C4-2B (cell line): ENCODE measurements at regions not wholly inside any gene's neighbourhood (a gene's known extent, or its start where the extent isn't known, plus 50 kb on each side); places are given as distances from the start of the nearest gene placed in this dataset.

Source experiments
- CTCF ChIP-seq: fragments of 450-650 bp; conservative IDR thresholded peaks from 2 replicates; pipeline ENCODE4 v1.5.1; 2017; ENCODE audit warnings: mild to moderate bottlenecking
- ZFX ChIP-seq: fragments of 450-650 bp; IDR thresholded peaks from 2 replicates; pipeline ENCODE4 v1.6.1; 2017

- TF ChIP-seq CTCF (no peak), ZFX (no peak)
Measured at GRCh38 chr6:21868226-21868625, 274.7 kb downstream of the SOX4 start.
